B cell (primary cell): ENCODE measurements at regions not wholly inside any gene's neighbourhood (a gene's known extent, or its start where the extent isn't known, plus 50 kb on each side); places are given as distances from the start of the nearest gene placed in this dataset.

Source experiments
- ATAC-seq: fragments of 200-7000 bp; cut with Tn5 transposase; one replicate; pipeline ENCODE4 v1.10.0; 2021; ENCODE audit warnings: low read depth, mild to moderate bottlenecking, moderate number of reproducible peaks, moderate library complexity
- CTCF ChIA-PET: fragments of 350-600 bp; sonication (Branson Sonifier 250); formaldehyde crosslinking; loops from one replicate; lab custom pipeline; 2021; ENCODE audit warnings: antibody characterized with exemption, inconsistent platforms; lab: Charles Lee
- POLR2A ChIA-PET: fragments of 350-600 bp; sonication (Branson Sonifier 250); formaldehyde crosslinking; loops from one replicate; lab custom pipeline; 2021; ENCODE audit warnings: antibody characterized with exemption; lab: Charles Lee
- DNase-seq: peaks from one replicate; pipeline ENCODE4 v3.0.0; 2013
- H2AFZ ChIP-seq: 2 replicates; pipeline ENCODE4 v1.6.1; 2012; ENCODE audit warnings: mild to moderate bottlenecking, low read depth, low read length; ENCODE audit not compliant: insufficient read depth, poor library complexity, severe bottlenecking
- H3K27ac ChIP-seq, 2 donors: 1 replicate in 1 of 2; 2 replicates in 1 of 2; pipeline ENCODE4 v1.5.1; 2012 to 2013; ENCODE audit warnings: low read length in 2 of 2, mild to moderate bottlenecking in 2 of 2, moderate library complexity in 1 of 2
- H3K27me3 ChIP-seq, 4 experiments: fragments of 200-600 bp in 1 of 4; sonication (generic) in 1 of 4; replicated peaks in 1 of 4; 1 replicate in 2 of 4; 2 replicates in 2 of 4; pipeline versions ENCODE4 v1.6.1 to v1.7.0; 2013 to 2016; ENCODE audit warnings: low read length in 3 of 4, mild to moderate bottlenecking in 2 of 4, mixed read lengths in 1 of 4, moderate library complexity in 1 of 4; ENCODE audit not compliant: insufficient read depth in 4 of 4, control insufficient read depth in 3 of 4; ENCODE audit errors: control extremely low read depth in 1 of 4
- H3K36me3 ChIP-seq, 2 experiments: replicated peaks in 1 of 2; 1 replicate in 1 of 2; 2 replicates in 1 of 2; pipeline versions ENCODE4 v1.6.1 to v1.7.1; 2013; ENCODE audit warnings: low read length in 1 of 2; ENCODE audit not compliant: insufficient read depth in 2 of 2, control insufficient read depth in 1 of 2; ENCODE audit errors: control extremely low read depth in 1 of 2, extremely low read depth in 1 of 2
- H3K4me1 ChIP-seq, 2 donors: fragments of 200-600 bp in 1 of 2; sonication (generic) in 1 of 2; 1 replicate in 1 of 2; 2 replicates in 1 of 2; pipeline versions ENCODE4 v1.5.1 to v1.6.1; 2013 to 2017; ENCODE audit warnings: low read length in 2 of 2; ENCODE audit not compliant: control insufficient read depth in 2 of 2, insufficient read depth in 2 of 2
- H3K4me2 ChIP-seq: replicated peaks from 2 replicates; pipeline ENCODE3; 2012; ENCODE audit warnings: mild to moderate bottlenecking, low read depth, low read length; ENCODE audit not compliant: poor library complexity, severe bottlenecking
- H3K4me3 ChIP-seq, 5 experiments: fragments of 200-600 bp in 1 of 5; sonication (generic) in 1 of 5; 1 replicate in 3 of 5; 2 replicates in 2 of 5; pipeline versions ENCODE4 v1.5.1 to v1.7.0; 2011 to 2016; ENCODE audit warnings: low read length in 4 of 5, mild to moderate bottlenecking in 4 of 5, low read depth in 2 of 5, control low read depth in 1 of 5, moderate library complexity in 1 of 5; ENCODE audit not compliant: insufficient read depth in 1 of 5; ENCODE audit errors: control extremely low read depth in 1 of 5, extremely low read depth in 1 of 5
- H3K79me2 ChIP-seq: fragments of 200-600 bp; sonication (generic); one replicate; pipeline ENCODE4 v1.6.0; 2016; ENCODE audit warnings: low read length; ENCODE audit not compliant: control insufficient read depth, insufficient read depth
- H3K9ac ChIP-seq: fragments of 200-600 bp; sonication (generic); 2 replicates; pipeline ENCODE4 v1.6.1; 2017; ENCODE audit warnings: mild to moderate bottlenecking, low read length, moderate library complexity
- H3K9me3 ChIP-seq, 3 donors: one replicate each; pipeline versions ENCODE4 v1.6.1 to v1.7.1; 2013; ENCODE audit warnings: low read length in 2 of 3; ENCODE audit not compliant: control insufficient read depth in 2 of 3, insufficient read depth in 1 of 3; ENCODE audit errors: control extremely low read depth in 1 of 3
- H4K20me1 ChIP-seq: 2 replicates; pipeline ENCODE4 v1.6.0; 2012; ENCODE audit warnings: mild to moderate bottlenecking, low read length; ENCODE audit not compliant: insufficient read depth, control insufficient read depth, poor library complexity, severe bottlenecking
- H3K27ac Mint-ChIP-seq: one replicate; pipeline ENCODE4 v1.8.0; 2021; ENCODE audit warnings: mixed read lengths
- H3K27me3 Mint-ChIP-seq: one replicate; pipeline ENCODE4 v1.8.0; 2021; ENCODE audit warnings: mixed read lengths
- H3K4me1 Mint-ChIP-seq: one replicate; pipeline ENCODE4 v1.8.0; 2021; ENCODE audit warnings: mixed read lengths
- H3K4me3 Mint-ChIP-seq: one replicate; pipeline ENCODE4 v1.8.0; 2021; ENCODE audit warnings: mixed read lengths
- H3K9me3 Mint-ChIP-seq: one replicate; pipeline ENCODE4 v1.8.0; 2022; ENCODE audit warnings: mixed read lengths; ENCODE audit not compliant: insufficient read depth
- EZH2 ChIP-seq: IDR thresholded peaks from 2 replicates; pipeline ENCODE4 v1.6.1; 2012; ENCODE audit warnings: borderline replicate concordance, low read depth, mild to moderate bottlenecking, moderate library complexity, low read length; ENCODE audit not compliant: insufficient read depth, poor library complexity, severe bottlenecking
- WGBS: methylation state at CpG from one replicate; pipeline ENCODE4 v1.1.5; 2013; ENCODE audit warnings: missing lambda C conversion rate; ENCODE audit not compliant: insufficient coverage; 5-methylcytosine and 5-hydroxymethylcytosine counted together
- intact Hi-C: fragments of 100-400 bp; cut with micrococcal nuclease; formaldehyde crosslinking; loops from one replicate; pipeline ENCODE4 v1.10.0; 2022
- TF ChIP-seq, protein P1 (sequence below): fragments of 200-600 bp; IDR thresholded peaks from one replicate; pipeline ENCODE4 v1.8.0; 2022; ENCODE audit warnings: antibody characterized with exemption, mild to moderate bottlenecking

DNA sequence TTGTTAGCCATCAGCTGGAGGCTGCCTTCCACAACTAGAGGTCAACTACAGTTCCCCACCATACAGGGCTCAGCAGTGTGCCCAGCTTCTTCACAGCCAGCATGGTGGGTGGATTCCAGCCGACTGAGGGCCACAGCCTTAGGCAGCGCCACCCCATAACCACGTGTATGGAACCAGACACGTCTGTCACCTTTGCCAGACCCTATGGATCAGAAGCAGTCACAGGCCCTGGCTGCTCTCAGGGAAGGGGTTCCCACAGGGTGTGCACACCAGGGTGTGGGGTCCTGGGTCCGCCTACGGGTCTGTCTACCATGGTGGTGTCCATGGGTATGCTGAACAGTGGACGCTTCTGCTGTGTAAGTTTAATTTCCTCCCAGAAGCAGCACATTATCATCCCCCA lies 265.0 kb upstream of the FOXF1 start:
- Histone ChIP-seq H2AFZ (no peak overlapping the region), H3K36me3 (no peaks in the 10 kb centered on the region), H3K9me3 (peaks cover 0 to 31% (median 0%) of the 10 kb centered on the region in 3 donors), H3K27ac (no peak overlapping the region), H3K4me2 (no peak overlapping the region), H3K4me3 (no peak overlapping the region), H3K9ac (no peak overlapping the region), H3K27me3 (peaks cover 0 to 20% (median 3%) of the 10 kb centered on the region in 4 experiments), H4K20me1 (no peaks in the 10 kb centered on the region), H3K4me1 (no peaks in the 10 kb centered on the region), H3K79me2 (no peaks in the 10 kb centered on the region)
- no peaks in the 10 kb centered on the region for H3K4me1 Mint-ChIP-seq
- 81% methylated on average over 4 of the region's 7 CpGs for WGBS
- no peak overlapping the region for H3K4me3 Mint-ChIP-seq
- no peaks in the 10 kb centered on the region for H3K9me3 Mint-ChIP-seq
- DNase-seq (no peak), ATAC-seq (no peak)
- no peak overlapping the region for H3K27ac Mint-ChIP-seq
- peaks cover 31% of the 10 kb centered on the region for H3K27me3 Mint-ChIP-seq
- no peak for TF ChIP-seq EZH2
- TF ChIP-seq, protein P1, sequence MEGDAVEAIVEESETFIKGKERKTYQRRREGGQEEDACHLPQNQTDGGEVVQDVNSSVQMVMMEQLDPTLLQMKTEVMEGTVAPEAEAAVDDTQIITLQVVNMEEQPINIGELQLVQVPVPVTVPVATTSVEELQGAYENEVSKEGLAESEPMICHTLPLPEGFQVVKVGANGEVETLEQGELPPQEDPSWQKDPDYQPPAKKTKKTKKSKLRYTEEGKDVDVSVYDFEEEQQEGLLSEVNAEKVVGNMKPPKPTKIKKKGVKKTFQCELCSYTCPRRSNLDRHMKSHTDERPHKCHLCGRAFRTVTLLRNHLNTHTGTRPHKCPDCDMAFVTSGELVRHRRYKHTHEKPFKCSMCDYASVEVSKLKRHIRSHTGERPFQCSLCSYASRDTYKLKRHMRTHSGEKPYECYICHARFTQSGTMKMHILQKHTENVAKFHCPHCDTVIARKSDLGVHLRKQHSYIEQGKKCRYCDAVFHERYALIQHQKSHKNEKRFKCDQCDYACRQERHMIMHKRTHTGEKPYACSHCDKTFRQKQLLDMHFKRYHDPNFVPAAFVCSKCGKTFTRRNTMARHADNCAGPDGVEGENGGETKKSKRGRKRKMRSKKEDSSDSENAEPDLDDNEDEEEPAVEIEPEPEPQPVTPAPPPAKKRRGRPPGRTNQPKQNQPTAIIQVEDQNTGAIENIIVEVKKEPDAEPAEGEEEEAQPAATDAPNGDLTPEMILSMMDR = no peak
- CTCF ChIA-PET = no interaction called here
- POLR2A ChIA-PET = no interaction called here
- intact Hi-C loops = no loop called here

DNA sequence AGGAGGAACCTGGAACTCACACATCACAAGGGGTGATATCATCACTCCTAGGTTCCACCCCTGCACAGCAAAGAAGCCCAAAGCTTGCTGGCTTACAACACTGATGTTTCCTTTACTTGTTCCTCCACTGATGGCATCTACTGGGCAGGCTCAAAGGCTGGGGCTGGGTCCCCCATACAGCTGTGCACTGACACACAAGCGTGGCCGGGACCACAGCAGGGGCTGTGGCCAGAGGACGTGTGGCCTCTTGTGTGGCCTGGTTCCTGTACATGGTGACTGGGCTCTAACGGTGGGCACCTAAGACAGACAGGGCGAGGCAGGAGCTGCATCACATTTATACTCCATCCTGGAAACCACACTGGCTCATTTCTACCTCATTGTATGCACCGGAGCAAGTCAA lies 264.4 kb upstream of the FOXF1 start:
- Mint-ChIP-seq H3K27ac (no peak overlapping the region), H3K27me3 (peaks cover 27% of the 10 kb centered on the region), H3K4me1 (no peaks in the 10 kb centered on the region), H3K4me3 (no peak overlapping the region), H3K9me3 (no peaks in the 10 kb centered on the region)
- CTCF ChIA-PET = no interaction called here
- Histone ChIP-seq H3K79me2 (no peaks in the 10 kb centered on the region), H3K4me1 (no peaks in the 10 kb centered on the region), H3K4me2 (no peak overlapping the region), H3K27me3 (peaks cover 0 to 19% (median 2%) of the 10 kb centered on the region in 4 experiments), H3K36me3 (no peaks in the 10 kb centered on the region), H3K27ac (no peak overlapping the region), H3K9ac (no peak overlapping the region), H3K4me3 (no peak overlapping the region), H2AFZ (no peak overlapping the region), H3K9me3 (peaks cover 0 to 31% (median 0%) of the 10 kb centered on the region in 3 donors), H4K20me1 (no peaks in the 10 kb centered on the region)
- POLR2A ChIA-PET = no interaction called here
- ATAC-seq = no peak
- TF ChIP-seq EZH2 = no peak
- TF ChIP-seq, protein P1 = no peak
- DNase-seq = no peak
- intact Hi-C loops = no loop called here
- WGBS = 82% methylated on average over 6 of the region's 6 CpGs
